Epithelial cell of proximal tubule (primary cell): ENCODE measurements at regions not wholly inside any gene's neighbourhood (a gene's known extent, or its start where the extent isn't known, plus 50 kb on each side); places are given as distances from the start of the nearest gene placed in this dataset.

ENCODE experiments used
- DNase-seq: peaks from one replicate; pipeline ENCODE4 v3.0.0-alpha.2; 2011; ENCODE audit warnings: low read depth
- H3K4me3 ChIP-seq: 2 replicates; pipeline ENCODE4 v1.5.1; 2011; ENCODE audit warnings: low read depth, mild to moderate bottlenecking, low read length
- TF ChIP-seq, protein P1 (sequence below): conservative IDR thresholded peaks from 2 replicates; pipeline ENCODE4 v1.5.1; 2012; ENCODE audit warnings: low read depth, mild to moderate bottlenecking, low read length

DNA sequence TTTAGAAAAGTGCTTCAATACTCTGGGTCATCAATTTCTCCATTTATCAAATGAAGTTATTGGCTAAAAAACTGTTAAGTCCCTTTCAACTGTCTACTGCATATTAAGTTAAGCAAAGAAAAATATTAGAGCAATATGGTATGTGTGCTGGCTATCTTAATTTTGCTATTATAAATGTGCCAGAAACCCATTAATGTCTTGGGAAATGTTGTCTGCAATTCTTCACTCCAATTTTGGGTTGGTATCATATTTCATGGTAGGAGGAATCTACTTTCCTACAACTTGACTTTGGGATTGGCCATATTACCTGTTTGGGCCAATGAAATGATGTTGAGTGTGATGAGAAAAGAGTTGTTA lies 1063.9 kb downstream of the PLA2G4A start:
- no peak overlapping the region for H3K4me3 ChIP-seq
- TF ChIP-seq, protein P1, sequence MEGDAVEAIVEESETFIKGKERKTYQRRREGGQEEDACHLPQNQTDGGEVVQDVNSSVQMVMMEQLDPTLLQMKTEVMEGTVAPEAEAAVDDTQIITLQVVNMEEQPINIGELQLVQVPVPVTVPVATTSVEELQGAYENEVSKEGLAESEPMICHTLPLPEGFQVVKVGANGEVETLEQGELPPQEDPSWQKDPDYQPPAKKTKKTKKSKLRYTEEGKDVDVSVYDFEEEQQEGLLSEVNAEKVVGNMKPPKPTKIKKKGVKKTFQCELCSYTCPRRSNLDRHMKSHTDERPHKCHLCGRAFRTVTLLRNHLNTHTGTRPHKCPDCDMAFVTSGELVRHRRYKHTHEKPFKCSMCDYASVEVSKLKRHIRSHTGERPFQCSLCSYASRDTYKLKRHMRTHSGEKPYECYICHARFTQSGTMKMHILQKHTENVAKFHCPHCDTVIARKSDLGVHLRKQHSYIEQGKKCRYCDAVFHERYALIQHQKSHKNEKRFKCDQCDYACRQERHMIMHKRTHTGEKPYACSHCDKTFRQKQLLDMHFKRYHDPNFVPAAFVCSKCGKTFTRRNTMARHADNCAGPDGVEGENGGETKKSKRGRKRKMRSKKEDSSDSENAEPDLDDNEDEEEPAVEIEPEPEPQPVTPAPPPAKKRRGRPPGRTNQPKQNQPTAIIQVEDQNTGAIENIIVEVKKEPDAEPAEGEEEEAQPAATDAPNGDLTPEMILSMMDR: no peak
- no peak for DNase-seq

DNA sequence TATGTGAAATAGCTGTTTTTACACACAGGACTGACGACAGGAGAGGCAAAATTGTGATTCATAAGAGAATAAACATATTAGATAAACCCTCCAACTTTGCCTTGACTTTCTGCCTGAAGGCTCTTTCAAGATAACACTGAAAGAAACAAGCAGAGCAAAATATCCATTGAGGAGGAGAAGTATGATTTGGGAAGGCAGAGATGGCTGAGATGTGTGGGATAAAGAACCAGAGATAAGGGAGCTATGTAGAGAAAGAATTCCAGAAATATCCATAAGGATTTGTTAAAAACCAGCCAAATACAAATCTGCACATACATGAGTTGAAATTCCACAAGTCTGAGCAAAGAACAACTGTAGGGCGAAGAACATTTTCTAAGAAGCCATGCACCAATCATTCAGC lies 1064.7 kb downstream of the PLA2G4A start:
- no peak for DNase-seq
- no peak overlapping the region for H3K4me3 ChIP-seq
- TF ChIP-seq, protein P1: no peak

DNA sequence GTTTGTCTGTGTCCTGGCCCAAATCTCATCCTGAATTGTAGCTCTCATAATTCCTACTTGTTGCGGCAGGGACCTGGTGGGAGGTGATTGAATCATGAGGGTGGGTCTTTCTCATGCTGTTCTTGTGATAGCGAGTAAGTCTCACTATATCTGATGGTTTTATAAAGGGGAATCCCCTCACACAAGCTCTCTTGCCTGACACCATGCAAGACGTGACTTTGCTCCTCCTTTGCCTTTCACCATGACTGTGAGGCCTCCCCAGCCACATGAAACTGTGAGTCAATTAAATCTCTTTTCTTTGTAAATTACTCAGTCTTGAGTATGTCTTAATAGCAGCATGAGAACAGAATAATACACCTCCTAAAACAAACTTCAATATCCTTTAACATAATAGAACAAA lies 1065.6 kb downstream of the PLA2G4A start:
- H3K4me3 ChIP-seq: no peak overlapping the region
- TF ChIP-seq, protein P1: no peak
- no peak for DNase-seq

DNA sequence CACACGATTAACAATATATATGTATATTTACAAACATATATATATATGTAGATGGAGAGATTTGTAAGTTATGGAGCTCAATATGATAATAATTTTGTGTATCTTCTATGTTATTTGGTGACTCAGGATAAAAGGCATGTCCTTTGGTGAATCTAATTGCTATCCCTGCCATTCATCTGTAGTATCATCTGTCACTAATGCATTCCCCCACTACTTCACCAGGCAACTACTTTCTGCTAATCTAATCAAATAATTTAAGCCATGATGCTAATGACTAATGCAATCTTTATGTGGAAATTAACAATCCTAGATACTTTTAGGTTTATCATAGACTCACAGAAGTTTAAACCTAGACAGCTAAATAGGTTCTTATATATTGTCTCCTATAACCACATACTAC lies 1074.5 kb downstream of the PLA2G4A start:
- DNase-seq: no peak
- TF ChIP-seq, protein P1: no peak
- H3K4me3 ChIP-seq: no peak overlapping the region

DNA sequence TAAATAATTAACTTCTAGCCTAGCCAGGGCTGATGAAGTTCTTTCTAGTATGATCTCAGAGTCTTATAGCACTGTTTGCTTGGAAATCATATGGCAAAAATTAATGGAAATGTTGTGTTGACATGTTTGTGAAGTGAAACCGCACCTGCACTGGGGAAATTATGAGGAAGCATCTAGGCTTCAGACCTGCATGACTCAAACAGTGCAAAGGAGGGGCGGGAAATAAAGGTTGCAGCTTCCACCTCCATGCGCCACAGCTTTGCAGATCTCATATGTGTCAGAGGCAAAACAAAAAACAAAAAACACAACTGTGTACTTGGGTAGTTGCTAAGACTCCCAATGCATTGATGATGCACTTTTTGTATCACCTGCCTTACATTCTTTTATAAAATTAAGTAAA lies 1080.6 kb downstream of the PLA2G4A start:
- no peak for DNase-seq
- TF ChIP-seq, protein P1: no peak

DNA sequence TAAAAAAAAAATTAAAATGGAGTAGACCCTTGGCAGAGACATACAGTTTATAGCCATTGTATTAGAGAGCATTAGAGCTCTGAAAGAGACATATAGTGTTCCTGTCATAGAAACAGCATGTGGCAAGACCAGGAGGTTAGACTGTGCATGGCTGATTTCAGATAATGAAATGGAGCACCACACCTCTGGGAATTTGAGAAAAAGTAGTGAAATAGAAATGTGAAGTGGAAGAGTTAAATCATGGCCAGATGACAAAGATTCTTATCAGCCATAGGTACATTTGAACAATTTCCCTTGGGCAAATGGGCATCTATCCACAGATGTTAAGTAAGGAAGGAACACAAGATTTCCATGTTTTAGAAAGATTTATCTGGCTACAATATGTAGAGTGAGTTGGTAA lies 1083.1 kb downstream of the PLA2G4A start:
- no peak for DNase-seq
- no peak overlapping the region for H3K4me3 ChIP-seq
- TF ChIP-seq, protein P1: no peak

More for the DNA sequence above, 1080.6 kb downstream of the PLA2G4A start:
- no peak overlapping the region for H3K4me3 ChIP-seq

DNA sequence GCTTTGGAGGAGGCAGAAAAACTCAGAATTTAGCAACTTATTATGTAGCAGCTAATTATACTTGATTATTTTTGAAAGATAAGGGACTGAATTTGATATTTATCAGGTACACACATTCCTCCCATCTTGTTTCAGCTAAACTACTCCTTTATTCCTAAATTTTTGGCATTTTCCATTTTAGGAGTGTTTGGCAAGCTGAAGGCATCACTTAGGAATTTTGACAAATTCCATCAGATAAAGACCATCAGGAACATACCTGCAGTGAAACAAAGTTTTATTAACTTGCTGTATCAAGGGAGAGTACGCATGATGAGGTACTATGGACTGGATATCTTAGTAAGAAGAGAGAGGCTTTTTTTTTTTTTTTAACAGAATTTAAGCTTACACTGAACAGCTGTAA lies 1092.2 kb downstream of the PLA2G4A start:
- TF ChIP-seq, protein P1: no peak
- no peak for DNase-seq
- no peak overlapping the region for H3K4me3 ChIP-seq
